ENCODE measurements at regions not wholly inside any gene's neighbourhood (a gene's known extent, or its start where the extent isn't known, plus 50 kb on each side); places are given as distances from the start of the nearest gene placed in this dataset.

DNA sequence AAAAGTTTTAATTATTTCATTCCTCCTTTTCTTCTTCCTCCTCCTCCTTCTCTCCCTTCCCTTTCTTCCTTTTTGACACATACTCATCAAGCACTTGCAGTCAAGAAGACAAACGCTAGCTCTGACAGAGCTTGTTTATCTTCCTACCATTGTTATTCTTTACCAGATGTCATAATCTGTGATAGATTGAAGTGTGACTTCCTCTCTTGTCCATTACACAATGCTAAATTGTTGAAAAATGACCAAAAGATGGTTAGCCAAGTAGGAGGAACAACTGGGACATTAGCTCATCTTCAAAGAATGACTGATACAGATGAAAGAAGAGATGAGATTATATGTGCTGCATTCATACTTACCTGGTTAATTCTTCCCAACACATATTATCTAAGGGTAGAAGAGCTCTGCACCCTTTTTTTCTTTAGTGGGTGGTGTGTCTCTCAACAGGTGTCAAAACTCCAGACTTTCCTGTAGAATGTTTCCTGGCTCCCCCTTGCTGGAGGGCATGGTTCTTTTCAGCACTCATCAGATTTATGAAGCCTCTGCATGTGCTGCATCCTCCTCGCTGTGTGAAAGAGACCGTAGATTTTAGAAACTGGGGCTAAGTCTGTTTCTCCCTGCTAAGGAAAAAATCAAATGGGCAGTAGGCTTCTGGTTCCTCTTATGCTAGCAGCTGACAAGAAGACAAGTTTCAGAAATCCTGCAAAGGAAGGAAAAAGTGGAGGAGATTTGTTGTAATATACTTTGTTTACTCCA, 147.1 kb downstream of the TMX1 start:
- FAIRE-seq (no peak), DNase-seq (ENCODE audit: insufficient read length, low spot score) (no peak)
- TF ChIP-seq POLR2A (IDR thresholded peaks at IDR 0.05; ENCODE audit: low read depth, low read length) (no peak), POU2F2 (IDR thresholded peaks at IDR 0.05; ENCODE audit: low read depth, low read length) (no peak), POLR2AphosphoS5 (IDR thresholded peaks at IDR 0.05; ENCODE audit: low read depth, low read length) (no peak), SPI1 (IDR thresholded peaks at IDR 0.05; ENCODE audit: low read depth, low read length) (no peak), PAX5 (IDR thresholded peaks at IDR 0.05; ENCODE audit: insufficient read depth, low read length, severe bottlenecking) (no peak)

DNA sequence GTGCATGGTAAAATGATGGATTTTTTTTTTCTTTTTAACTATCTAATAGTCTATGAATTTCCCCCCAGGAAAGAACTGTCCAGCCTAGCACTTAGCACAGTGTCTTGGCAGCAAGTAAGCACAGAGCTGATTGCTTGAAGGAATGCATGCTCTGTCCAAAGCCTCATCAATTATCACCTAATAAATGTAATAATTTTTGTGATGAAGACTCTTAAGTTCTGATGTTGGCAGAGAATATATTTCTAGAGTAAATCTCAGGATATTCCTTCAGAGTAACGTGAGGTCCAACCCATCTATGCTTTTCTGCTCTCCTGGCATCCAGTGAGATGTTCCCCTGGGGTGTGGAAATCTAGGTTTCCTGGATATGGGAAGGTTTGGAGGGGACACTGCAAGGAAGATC, 152.4 kb downstream of the TMX1 start:
- TF ChIP-seq PAX5 (IDR thresholded peaks at IDR 0.05; ENCODE audit: insufficient read depth, low read length, severe bottlenecking) = no peak
- no peak for TF ChIP-seq POLR2AphosphoS5 (IDR thresholded peaks at IDR 0.05; ENCODE audit: low read depth, low read length)
- TF ChIP-seq POU2F2 (IDR thresholded peaks at IDR 0.05; ENCODE audit: low read depth, low read length) = no peak
- no peak for TF ChIP-seq TAF1 (IDR thresholded peaks at IDR 0.05; ENCODE audit: low read depth, low read length)
- TF ChIP-seq SPI1 (IDR thresholded peaks at IDR 0.05; ENCODE audit: low read depth, low read length) = no peak
- TF ChIP-seq POLR2A (IDR thresholded peaks at IDR 0.05; ENCODE audit: low read depth, low read length) = no peak
- no peak for FAIRE-seq
- DNase-seq (ENCODE audit: insufficient read length, low spot score) = no peak

DNA sequence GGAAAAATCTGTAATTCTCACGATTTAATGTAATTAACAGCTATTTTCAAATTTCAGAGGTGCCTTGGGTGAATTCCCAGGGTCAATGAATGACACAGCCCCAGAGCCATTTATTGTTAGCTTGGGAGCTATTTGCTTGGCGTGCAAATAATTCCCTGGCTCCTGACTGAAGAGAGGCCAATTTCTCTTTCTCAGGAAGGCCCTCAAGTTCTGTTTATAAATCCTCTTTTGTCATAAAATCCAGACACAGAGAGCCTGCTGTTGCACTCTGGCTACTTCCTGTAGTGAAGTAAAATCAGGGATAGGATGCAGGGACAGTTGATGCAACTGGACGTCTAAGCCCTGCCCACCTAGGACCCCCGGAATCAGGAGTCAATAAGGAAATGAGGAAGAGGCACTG, 154.3 kb downstream of the TMX1 start:
- DNase-seq (ENCODE audit: insufficient read length, low spot score) (no peak), FAIRE-seq (no peak)
- TF ChIP-seq SPI1 (IDR thresholded peaks at IDR 0.05; ENCODE audit: low read depth, low read length) (no peak), PAX5 (IDR thresholded peaks at IDR 0.05; ENCODE audit: insufficient read depth, low read length, severe bottlenecking) (no peak), POLR2A (IDR thresholded peaks at IDR 0.05; ENCODE audit: low read depth, low read length) (no peak), TAF1 (IDR thresholded peaks at IDR 0.05; ENCODE audit: low read depth, low read length) (no peak), POLR2AphosphoS5 (IDR thresholded peaks at IDR 0.05; ENCODE audit: low read depth, low read length) (no peak), POU2F2 (IDR thresholded peaks at IDR 0.05; ENCODE audit: low read depth, low read length) (no peak)

DNA sequence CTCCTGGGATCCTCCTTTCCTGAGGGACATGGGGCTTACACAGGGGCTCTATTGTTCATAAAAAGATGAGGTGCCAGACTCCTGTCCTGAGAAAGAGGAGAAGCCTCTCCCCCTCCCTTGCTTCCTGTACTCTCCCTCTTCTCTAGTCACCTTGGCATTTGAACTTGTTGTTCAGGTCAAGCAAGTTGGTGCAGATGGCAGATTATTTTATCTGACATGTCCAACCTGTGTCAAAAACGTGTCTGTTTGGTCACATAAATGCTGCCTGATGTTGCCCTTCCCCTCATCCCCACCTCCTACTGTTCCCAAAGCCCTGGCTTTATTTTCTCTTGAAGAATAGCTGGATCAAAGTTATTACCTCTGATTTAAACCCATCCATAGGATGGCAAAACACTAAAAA, 154.8 kb downstream of the TMX1 start:
- no peak for TF ChIP-seq SPI1 (IDR thresholded peaks at IDR 0.05; ENCODE audit: low read depth, low read length)
- TF ChIP-seq PAX5 (IDR thresholded peaks at IDR 0.05; ENCODE audit: insufficient read depth, low read length, severe bottlenecking) = no peak
- TF ChIP-seq POLR2A (IDR thresholded peaks at IDR 0.05; ENCODE audit: low read depth, low read length) = no peak
- no peak for TF ChIP-seq TAF1 (IDR thresholded peaks at IDR 0.05; ENCODE audit: low read depth, low read length)
- no peak for TF ChIP-seq POLR2AphosphoS5 (IDR thresholded peaks at IDR 0.05; ENCODE audit: low read depth, low read length)
- no peak for TF ChIP-seq POU2F2 (IDR thresholded peaks at IDR 0.05; ENCODE audit: low read depth, low read length)
- DNase-seq (ENCODE audit: insufficient read length, low spot score) (no peak), FAIRE-seq (no peak)

DNA sequence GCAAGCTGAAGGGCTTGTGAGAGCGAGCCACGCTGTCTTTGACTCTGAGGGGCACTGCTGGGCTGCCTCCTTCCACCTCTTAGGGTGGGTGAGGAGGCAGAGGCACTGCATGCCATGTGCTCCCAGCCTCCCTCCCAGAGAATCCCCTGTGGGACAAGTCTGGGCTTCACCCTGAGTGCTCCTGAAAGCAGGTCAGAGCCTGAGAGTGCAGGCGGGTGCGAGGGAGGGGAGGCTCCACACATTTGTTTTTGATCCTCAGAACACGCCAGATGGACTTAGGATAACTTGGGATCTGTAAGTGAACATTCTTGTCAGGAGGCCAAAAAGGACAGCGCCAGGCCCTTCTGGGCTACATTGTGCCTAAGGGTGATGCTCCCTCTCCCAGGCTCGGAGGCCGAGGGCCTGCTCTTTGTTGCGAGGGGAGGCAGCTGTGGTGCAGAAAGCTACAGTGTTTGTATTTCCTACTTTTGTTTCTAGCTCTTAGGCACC, 155.4 kb downstream of the TMX1 start:
- DNase-seq (ENCODE audit: insufficient read length, low spot score) = no peak
- no peak for TF ChIP-seq POLR2AphosphoS5 (IDR thresholded peaks at IDR 0.05; ENCODE audit: low read depth, low read length)
- TF ChIP-seq POLR2A (IDR thresholded peaks at IDR 0.05; ENCODE audit: low read depth, low read length) = no peak
- TF ChIP-seq SPI1 (IDR thresholded peaks at IDR 0.05; ENCODE audit: low read depth, low read length) = no peak
- no peak for FAIRE-seq

DNA sequence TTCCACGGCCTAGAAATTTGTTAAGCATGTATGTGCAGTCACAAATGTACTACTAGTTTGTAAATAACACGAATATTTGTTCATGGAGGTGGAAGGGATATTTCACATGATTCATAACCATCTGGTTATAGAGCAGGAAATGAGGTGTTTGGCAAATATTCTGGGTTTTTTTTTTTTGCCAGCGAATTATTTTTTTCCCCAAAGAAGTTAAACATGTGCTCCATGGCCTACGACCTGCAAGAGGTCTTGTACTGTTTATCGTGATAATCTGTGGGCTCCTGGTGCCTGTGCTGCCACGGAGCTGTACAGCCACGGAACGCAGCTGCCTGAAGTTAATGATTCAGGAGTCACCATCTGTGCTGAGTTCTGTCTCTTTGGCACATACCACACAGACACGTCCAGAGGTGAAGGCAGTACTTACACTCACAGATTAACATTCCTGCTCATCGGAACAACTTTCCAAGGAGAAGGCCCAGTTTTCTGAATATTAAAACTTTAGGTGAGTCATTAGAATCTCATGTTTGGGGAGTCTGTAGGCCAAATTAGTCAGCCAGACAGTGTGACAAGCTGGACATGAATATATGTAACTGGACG, 156.3 kb downstream of the TMX1 start:
- no peak for DNase-seq (ENCODE audit: insufficient read length, low spot score)
- no peak for FAIRE-seq
- TF ChIP-seq POLR2AphosphoS5 (IDR thresholded peaks at IDR 0.05; ENCODE audit: low read depth, low read length) (no peak), TAF1 (IDR thresholded peaks at IDR 0.05; ENCODE audit: low read depth, low read length) (no peak), POLR2A (IDR thresholded peaks at IDR 0.05; ENCODE audit: low read depth, low read length) (no peak), PAX5 (IDR thresholded peaks at IDR 0.05; ENCODE audit: insufficient read depth, low read length, severe bottlenecking) (no peak), SPI1 (IDR thresholded peaks at IDR 0.05; ENCODE audit: low read depth, low read length) (no peak), POU2F2 (IDR thresholded peaks at IDR 0.05; ENCODE audit: low read depth, low read length) (no peak)

DNA sequence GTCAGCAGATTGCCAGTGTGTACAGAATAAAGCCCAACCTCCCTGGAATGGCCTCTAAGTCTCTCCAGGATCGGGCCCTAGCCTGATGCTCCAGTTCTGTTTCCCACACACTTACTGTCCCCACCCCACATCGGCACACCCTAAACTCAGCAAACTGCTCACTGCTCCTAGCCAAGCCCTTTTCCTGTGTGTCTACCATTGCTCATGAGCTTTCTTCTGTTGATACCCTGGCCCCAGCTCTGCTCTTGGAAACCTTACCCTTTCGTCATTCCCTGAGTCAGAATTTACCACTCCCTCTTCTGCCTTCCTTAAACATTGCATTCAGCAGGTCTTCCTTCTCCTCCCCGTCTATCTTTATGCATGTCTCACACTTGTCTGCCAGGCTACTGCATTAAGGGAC, 158.9 kb downstream of the TMX1 start:
- DNase-seq (ENCODE audit: insufficient read length, low spot score) (no peak), FAIRE-seq (no peak)
- TF ChIP-seq TAF1 (IDR thresholded peaks at IDR 0.05; ENCODE audit: low read depth, low read length) (no peak), POLR2A (IDR thresholded peaks at IDR 0.05; ENCODE audit: low read depth, low read length) (no peak), POU2F2 (IDR thresholded peaks at IDR 0.05; ENCODE audit: low read depth, low read length) (no peak), PAX5 (IDR thresholded peaks at IDR 0.05; ENCODE audit: insufficient read depth, low read length, severe bottlenecking) (no peak), SPI1 (IDR thresholded peaks at IDR 0.05; ENCODE audit: low read depth, low read length) (no peak), POLR2AphosphoS5 (IDR thresholded peaks at IDR 0.05; ENCODE audit: low read depth, low read length) (no peak)

DNA sequence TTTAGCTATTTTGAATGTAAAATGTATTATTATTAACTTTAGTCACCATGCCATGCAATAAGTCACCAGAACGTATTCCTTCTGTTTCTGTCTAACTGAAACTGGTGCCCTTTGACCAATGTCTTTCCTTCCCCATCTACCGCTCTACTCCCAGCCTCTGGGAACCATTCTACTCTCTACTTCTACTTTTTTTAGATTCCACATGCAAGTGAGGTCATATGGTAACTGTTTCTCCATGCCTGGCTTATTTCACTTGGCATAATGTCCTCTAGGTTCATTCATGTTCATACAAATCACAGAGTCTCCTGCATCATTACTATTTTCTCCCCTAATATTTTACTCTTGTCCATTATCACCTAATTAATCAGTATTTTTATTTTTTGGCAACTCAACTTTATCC, 160.1 kb downstream of the TMX1 start:
- TF ChIP-seq POLR2AphosphoS5 (IDR thresholded peaks at IDR 0.05; ENCODE audit: low read depth, low read length) = no peak
- no peak for TF ChIP-seq SPI1 (IDR thresholded peaks at IDR 0.05; ENCODE audit: low read depth, low read length)
- FAIRE-seq (no peak), DNase-seq (ENCODE audit: insufficient read length, low spot score) (no peak)

DNA sequence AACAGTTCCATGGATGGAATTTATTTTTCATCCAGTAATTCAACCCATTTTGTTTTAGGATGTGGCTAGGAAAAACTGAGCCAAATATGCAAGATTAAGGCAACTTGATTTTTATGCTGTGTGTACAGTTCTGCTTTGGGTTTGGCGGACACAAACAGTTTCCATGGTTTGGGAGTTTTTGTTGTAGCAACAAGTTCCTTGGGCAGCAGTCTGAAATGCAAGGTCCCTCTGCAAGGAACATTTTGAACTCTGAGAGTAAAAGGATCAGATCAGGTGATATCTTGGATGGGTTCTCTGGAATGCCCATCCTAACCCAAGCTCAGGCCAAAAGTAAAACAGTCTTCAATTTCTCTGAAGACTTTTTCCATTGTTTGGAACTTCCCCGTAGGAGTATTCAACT, 161.2 kb downstream of the TMX1 start:
- TF ChIP-seq SPI1 (IDR thresholded peaks at IDR 0.05; ENCODE audit: low read depth, low read length) (no peak), TAF1 (IDR thresholded peaks at IDR 0.05; ENCODE audit: low read depth, low read length) (no peak), PAX5 (IDR thresholded peaks at IDR 0.05; ENCODE audit: insufficient read depth, low read length, severe bottlenecking) (no peak), POLR2AphosphoS5 (IDR thresholded peaks at IDR 0.05; ENCODE audit: low read depth, low read length) (no peak), POU2F2 (IDR thresholded peaks at IDR 0.05; ENCODE audit: low read depth, low read length) (no peak), POLR2A (IDR thresholded peaks at IDR 0.05; ENCODE audit: low read depth, low read length) (no peak)
- DNase-seq (ENCODE audit: insufficient read length, low spot score) = no peak
- FAIRE-seq = no peak

DNA sequence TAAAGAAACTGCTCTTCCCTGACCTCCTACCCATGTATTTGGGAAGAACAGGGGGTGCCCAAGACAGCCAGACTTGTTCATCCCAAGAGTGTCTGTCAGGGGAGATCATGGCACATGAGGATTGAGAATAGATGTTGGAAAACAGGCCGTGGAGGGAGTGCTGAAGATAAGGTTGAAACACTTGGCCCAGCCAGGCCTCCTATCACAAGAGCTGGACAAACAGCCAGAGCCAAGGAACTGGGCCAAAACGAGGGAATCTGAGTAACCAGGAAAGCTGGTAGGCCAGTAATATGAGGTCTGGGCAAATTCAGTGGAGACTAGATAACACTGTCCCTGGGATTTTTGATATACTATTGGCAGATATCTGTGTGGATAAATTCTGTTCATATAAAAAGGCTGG, 161.7 kb downstream of the TMX1 start:
- no peak for FAIRE-seq
- TF ChIP-seq POLR2AphosphoS5 (IDR thresholded peaks at IDR 0.05; ENCODE audit: low read depth, low read length) = no peak
- no peak for TF ChIP-seq PAX5 (IDR thresholded peaks at IDR 0.05; ENCODE audit: insufficient read depth, low read length, severe bottlenecking)
- no peak for TF ChIP-seq TAF1 (IDR thresholded peaks at IDR 0.05; ENCODE audit: low read depth, low read length)
- no peak for TF ChIP-seq POLR2A (IDR thresholded peaks at IDR 0.05; ENCODE audit: low read depth, low read length)
- TF ChIP-seq POU2F2 (IDR thresholded peaks at IDR 0.05; ENCODE audit: low read depth, low read length) = no peak
- no peak for TF ChIP-seq SPI1 (IDR thresholded peaks at IDR 0.05; ENCODE audit: low read depth, low read length)
- DNase-seq (ENCODE audit: insufficient read length, low spot score) = no peak

Measured in GM12891 (cell line).